ENCODE measurements at regions not wholly inside any gene's neighbourhood (a gene's known extent, or its start where the extent isn't known, plus 50 kb on each side); places are given as distances from the start of the nearest gene placed in this dataset.

GRCh38 chr2:66694087-66694860 lies 259.3 kb downstream of the MEIS1 start:
- no peaks in the 10 kb centered on the region for H3K9me3 Mint-ChIP-seq (ENCODE audit: low read depth)
- H3K4me3 Mint-ChIP-seq (ENCODE audit: low read depth) = no peak overlapping the region
- peak overlapping the region; percentile 37 for H3K27ac Mint-ChIP-seq
- TF ChIP-seq, protein P1, sequence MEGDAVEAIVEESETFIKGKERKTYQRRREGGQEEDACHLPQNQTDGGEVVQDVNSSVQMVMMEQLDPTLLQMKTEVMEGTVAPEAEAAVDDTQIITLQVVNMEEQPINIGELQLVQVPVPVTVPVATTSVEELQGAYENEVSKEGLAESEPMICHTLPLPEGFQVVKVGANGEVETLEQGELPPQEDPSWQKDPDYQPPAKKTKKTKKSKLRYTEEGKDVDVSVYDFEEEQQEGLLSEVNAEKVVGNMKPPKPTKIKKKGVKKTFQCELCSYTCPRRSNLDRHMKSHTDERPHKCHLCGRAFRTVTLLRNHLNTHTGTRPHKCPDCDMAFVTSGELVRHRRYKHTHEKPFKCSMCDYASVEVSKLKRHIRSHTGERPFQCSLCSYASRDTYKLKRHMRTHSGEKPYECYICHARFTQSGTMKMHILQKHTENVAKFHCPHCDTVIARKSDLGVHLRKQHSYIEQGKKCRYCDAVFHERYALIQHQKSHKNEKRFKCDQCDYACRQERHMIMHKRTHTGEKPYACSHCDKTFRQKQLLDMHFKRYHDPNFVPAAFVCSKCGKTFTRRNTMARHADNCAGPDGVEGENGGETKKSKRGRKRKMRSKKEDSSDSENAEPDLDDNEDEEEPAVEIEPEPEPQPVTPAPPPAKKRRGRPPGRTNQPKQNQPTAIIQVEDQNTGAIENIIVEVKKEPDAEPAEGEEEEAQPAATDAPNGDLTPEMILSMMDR (IDR thresholded peaks at IDR 0.05; ENCODE audit: unreplicated experiment) = no peak
- H3K36me3 Mint-ChIP-seq (ENCODE audit: insufficient read depth) = no peaks in the 10 kb centered on the region
- H3K27me3 Mint-ChIP-seq = no peaks in the 10 kb centered on the region
- H3K4me1 Mint-ChIP-seq (ENCODE audit: low read depth) = peaks cover 61% of the 10 kb centered on the region
- DNase-seq (ENCODE audit: low spot score, unreplicated experiment) = no peak

- H3K4me1 Mint-ChIP-seq (ENCODE audit: low read depth) = peaks cover 70% of the 10 kb centered on the region
- no peak overlapping the region for H3K27ac Mint-ChIP-seq
- H3K36me3 Mint-ChIP-seq (ENCODE audit: insufficient read depth) = no peaks in the 10 kb centered on the region
- no peak overlapping the region for H3K4me3 Mint-ChIP-seq (ENCODE audit: low read depth)
- no peaks in the 10 kb centered on the region for H3K27me3 Mint-ChIP-seq
- TF ChIP-seq, protein P1 (IDR thresholded peaks at IDR 0.05; ENCODE audit: unreplicated experiment) = no peak
- no peak for DNase-seq (ENCODE audit: low spot score, unreplicated experiment)
- H3K9me3 Mint-ChIP-seq (ENCODE audit: low read depth) = no peaks in the 10 kb centered on the region
Observed at GRCh38 chr2:66695226-66695735, 260.4 kb downstream of the MEIS1 start.

DNA sequence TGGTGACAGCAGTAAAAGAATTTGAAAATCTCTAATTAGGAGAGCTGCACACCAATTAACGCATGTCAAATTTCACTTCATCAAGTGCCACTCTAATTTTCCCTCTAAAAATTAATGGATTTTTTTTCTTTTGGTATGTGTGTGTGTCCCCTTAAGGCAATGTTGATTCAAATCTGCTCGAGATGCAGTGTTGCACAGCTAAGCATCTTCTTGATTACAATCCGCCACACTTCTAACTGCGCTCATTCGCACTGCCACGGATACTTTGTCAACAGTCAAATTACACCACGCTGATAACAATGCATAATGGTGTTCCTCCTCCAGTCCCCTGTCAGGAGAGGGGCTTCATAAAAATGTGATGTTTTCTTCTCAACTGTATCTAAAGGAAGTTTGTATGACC lies 261.4 kb downstream of the MEIS1 start:
- Mint-ChIP-seq H3K36me3 (ENCODE audit: insufficient read depth) (no peaks in the 10 kb centered on the region), H3K4me3 (ENCODE audit: low read depth) (no peak overlapping the region), H3K27ac (peak overlapping the region; percentile 35), H3K4me1 (ENCODE audit: low read depth) (peaks cover 74% of the 10 kb centered on the region), H3K9me3 (ENCODE audit: low read depth) (no peaks in the 10 kb centered on the region), H3K27me3 (no peaks in the 10 kb centered on the region)
- TF ChIP-seq, protein P1 (IDR thresholded peaks at IDR 0.05; ENCODE audit: unreplicated experiment) = no peak
- DNase-seq (ENCODE audit: low spot score, unreplicated experiment) = no peak

GRCh38 chr2:66696886-66697285 lies 262.0 kb downstream of the MEIS1 start:
- no peak for DNase-seq (ENCODE audit: low spot score, unreplicated experiment)
- Mint-ChIP-seq H3K4me1 (ENCODE audit: low read depth) (peaks cover 75% of the 10 kb centered on the region), H3K27ac (peak overlapping the region; percentile 35), H3K27me3 (no peaks in the 10 kb centered on the region), H3K4me3 (ENCODE audit: low read depth) (no peak overlapping the region), H3K9me3 (ENCODE audit: low read depth) (no peaks in the 10 kb centered on the region), H3K36me3 (ENCODE audit: insufficient read depth) (no peaks in the 10 kb centered on the region)
- TF ChIP-seq, protein P1 (IDR thresholded peaks at IDR 0.05; ENCODE audit: unreplicated experiment) = no peak

DNA sequence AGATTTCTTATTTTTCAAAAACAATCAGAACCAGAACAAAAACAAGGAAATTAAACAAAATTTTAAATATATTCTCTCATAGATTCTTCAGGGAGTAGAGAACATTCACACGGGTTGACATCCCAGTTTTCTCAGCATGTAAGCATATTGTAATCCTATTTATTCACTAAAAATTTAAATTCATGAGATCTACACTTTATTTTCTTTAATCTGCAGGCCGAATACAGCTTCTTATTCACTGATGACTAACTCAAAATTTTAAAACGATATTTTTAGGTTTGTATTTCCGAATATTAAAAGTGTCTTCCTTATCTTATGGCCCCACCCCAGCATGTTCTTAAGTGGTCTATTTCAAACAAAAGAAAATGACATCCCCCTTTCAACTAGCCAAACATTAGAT lies 262.4 kb downstream of the MEIS1 start:
- TF ChIP-seq, protein P1 (IDR thresholded peaks at IDR 0.05; ENCODE audit: unreplicated experiment) = no peak
- no peak for DNase-seq (ENCODE audit: low spot score, unreplicated experiment)
- H3K36me3 Mint-ChIP-seq (ENCODE audit: insufficient read depth) = no peaks in the 10 kb centered on the region
- peak overlapping the region; percentile 35 for H3K4me3 Mint-ChIP-seq (ENCODE audit: low read depth)
- H3K4me1 Mint-ChIP-seq (ENCODE audit: low read depth) = peaks cover 80% of the 10 kb centered on the region
- no peaks in the 10 kb centered on the region for H3K27me3 Mint-ChIP-seq
- H3K27ac Mint-ChIP-seq = peak overlapping the region; percentile 82
- H3K9me3 Mint-ChIP-seq (ENCODE audit: low read depth) = no peaks in the 10 kb centered on the region
